OCI-LY7 (cell line): ENCODE measurements at regions not wholly inside any gene's neighbourhood (a gene's known extent, or its start where the extent isn't known, plus 50 kb on each side); places are given as distances from the start of the nearest gene placed in this dataset.

Experiments
- EZH2phosphoT487 ChIP-seq: fragments of 200-600 bp; sonication (generic); IDR thresholded peaks from 2 replicates; pipeline ENCODE4 v1.6.1; 2018; ENCODE audit warnings: low read depth, borderline replicate concordance, mild to moderate bottlenecking, mixed run types, antibody characterized with exemption, low read length, moderate library complexity, mixed read lengths
- TF ChIP-seq, protein P1 (sequence below): fragments of 200-600 bp; sonication (generic); conservative IDR thresholded peaks from 2 replicates; pipeline ENCODE4 v1.5.1; 2014; ENCODE audit warnings: mild to moderate bottlenecking, antibody characterized with exemption, low read length, moderate library complexity, mixed read lengths

DNA sequence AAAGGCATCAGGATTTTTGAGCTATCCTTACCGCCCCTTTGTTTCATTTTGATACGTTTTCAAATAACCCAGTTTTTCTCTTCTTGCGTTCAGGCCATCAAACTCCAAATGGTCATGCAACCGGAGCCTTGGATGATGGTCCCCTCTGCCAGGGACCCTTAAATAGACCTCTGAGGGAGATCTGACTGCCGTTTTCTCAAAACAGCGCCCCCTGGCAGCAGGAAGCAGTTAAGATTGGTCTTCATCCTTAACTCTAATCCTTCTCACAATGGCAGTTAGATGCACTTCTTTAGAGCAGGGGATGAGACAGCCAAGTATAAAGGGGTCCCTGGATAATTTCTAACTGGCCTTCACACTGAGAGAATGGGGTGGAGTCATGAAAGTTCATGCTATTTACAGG lies 525.0 kb upstream of the SPANXN1 start:
- TF ChIP-seq, protein P1, sequence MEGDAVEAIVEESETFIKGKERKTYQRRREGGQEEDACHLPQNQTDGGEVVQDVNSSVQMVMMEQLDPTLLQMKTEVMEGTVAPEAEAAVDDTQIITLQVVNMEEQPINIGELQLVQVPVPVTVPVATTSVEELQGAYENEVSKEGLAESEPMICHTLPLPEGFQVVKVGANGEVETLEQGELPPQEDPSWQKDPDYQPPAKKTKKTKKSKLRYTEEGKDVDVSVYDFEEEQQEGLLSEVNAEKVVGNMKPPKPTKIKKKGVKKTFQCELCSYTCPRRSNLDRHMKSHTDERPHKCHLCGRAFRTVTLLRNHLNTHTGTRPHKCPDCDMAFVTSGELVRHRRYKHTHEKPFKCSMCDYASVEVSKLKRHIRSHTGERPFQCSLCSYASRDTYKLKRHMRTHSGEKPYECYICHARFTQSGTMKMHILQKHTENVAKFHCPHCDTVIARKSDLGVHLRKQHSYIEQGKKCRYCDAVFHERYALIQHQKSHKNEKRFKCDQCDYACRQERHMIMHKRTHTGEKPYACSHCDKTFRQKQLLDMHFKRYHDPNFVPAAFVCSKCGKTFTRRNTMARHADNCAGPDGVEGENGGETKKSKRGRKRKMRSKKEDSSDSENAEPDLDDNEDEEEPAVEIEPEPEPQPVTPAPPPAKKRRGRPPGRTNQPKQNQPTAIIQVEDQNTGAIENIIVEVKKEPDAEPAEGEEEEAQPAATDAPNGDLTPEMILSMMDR: peak; percentile 38; the same call in 1 of the 2 replicates
- no peak for TF ChIP-seq EZH2phosphoT487
